Inferior parietal cortex (tissue), 1 donor: ENCODE measurements at regions not wholly inside any gene's neighbourhood (a gene's known extent, or its start where the extent isn't known, plus 50 kb on each side); places are given as distances from the start of the nearest gene placed in this dataset.
"Not testable (repeated sequence)": the region's sequence is repeated elsewhere in the genome, so short reads cannot be mapped to it uniquely, and the experiment has no call there.

Experiments
- DNase-seq: peaks from one replicate; pipeline ENCODE4 v3.0.0-alpha.2; 2016; ENCODE audit errors: extremely low spot score

DNA sequence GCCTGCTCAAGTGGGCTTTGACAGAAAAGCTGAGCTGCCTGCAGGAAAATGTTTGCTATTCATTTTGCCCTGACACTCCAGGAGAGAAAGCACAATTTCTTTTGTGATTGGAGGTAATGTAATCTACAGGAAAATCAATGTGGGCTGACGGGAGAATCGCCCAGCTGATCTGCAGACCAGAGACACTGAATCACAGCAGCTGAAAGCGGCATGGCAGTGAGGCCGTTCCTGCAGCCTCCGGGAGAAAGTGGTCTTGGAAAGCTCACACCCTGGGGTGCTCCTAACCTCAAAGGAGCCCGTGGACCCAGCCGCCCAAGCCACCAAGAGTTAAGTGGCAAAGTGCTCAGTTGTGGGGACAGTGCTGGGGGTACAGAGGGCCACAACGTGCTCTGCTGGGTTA lies 593.6 kb downstream of the BNC2 start:
- no peak for DNase-seq

DNA sequence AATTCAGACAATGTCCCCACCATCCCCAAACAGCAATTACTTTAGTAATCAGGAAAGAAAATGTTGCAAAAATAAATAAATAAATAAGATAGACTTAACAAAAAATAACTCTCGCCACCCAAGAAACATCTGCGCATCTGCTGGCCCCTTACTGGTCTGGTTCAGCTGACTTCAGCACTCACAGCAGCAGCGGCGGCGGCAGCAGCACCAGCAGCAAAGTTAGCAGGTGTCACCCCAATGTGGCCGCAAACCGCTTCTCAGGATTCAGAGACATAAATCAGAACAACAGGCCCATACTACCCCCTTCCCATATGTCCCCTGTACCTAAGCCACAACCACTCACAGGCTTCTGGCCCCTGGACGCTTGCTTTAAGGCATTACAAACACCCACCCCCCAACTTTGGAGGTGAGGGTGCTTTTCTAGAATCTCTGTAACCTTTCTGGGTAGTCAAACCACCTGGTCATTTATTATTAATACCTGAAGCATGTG lies 593.0 kb downstream of the BNC2 start:
- no peak for DNase-seq

DNA sequence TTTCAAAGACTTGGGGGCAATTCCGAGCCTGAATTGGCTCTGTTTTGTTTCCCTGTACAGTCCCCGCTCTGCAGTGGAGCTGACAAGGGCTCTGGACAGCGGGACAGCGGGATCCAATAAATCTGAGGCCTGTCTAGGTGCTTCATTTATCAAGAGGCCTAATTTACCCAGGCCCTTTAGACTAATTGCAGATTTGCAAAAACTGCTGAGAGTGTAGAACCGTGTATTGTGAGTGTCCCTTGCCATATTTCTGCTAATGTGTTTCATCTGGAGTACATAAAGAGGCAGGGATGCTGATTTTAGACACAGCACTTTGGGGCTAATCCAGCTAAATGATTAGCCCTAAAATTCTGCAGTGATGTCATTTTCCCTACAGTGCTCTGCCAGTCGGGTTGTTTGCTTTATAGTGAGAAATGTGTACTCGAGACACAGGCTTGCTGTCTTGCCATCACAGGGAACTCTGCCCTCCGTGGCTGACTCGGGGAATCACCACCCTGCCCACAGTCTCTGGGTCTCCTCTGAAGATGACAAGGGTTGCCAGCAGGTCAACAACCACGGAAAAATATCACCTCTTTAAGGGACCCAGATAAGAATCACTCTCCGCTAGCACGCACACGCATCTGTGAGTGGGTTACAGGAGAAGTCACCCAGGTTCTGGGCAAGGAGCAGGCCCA lies 592.0 kb downstream of the BNC2 start:
- DNase-seq: no peak

DNA sequence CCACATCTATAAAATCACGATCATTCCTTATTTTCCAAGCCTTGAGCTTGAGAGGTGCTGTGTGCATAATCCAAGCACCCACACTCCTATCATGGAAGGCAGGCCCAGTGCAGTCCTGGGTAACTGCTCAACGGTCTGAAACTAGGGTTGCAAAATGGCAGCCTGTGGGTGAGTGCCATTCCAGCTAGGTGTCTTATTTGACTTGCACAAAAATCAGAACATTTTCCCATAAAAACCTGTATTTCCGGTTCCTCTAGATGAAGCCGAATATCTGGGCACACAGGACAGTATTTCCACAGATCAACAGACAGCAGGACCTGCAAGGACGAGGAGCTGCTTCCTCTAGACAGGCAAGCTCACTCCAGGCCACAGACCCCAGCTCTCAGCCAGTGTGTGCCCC lies 588.8 kb downstream of the BNC2 start:
- no peak for DNase-seq

DNA sequence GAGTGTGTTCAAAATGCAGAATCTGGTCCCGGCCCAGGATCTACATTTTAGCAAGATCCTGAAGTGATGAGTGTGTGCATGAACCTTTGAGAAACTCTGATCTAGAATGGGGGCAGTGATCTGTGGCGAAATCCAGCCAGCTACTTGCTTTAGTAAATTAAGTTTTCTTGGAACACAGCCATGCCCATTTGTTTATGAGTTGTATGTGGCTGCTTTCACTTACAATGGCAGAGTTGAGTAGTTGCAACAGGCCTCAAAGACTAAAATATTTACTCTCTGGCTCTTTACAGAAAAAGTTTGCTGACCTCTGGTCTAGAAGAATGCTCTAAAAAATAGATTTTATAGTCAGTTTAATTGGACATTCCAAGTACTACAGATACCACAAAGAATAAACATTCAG lies 588.3 kb downstream of the BNC2 start:
- no peak for DNase-seq

DNA sequence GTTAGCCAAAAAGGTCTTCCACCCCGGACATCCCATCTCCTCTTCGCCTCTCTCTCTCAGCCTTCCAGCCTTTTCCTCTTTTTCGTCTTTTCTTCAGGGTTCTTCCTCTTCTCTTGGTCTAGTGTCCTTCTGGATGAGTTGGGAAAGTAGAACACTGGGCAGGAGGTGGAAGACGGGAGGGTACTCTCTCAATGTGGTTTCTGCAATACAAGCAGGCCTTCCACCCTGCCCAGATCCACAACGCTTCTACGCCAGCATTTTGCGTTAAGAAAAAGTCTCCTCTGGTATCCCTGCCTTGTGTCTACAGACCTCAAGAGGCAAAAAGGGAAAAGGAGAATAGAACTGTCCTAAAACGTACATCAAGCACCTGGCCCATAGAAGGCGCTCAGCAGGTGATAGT lies 587.8 kb downstream of the BNC2 start:
- no peak for DNase-seq

DNA sequence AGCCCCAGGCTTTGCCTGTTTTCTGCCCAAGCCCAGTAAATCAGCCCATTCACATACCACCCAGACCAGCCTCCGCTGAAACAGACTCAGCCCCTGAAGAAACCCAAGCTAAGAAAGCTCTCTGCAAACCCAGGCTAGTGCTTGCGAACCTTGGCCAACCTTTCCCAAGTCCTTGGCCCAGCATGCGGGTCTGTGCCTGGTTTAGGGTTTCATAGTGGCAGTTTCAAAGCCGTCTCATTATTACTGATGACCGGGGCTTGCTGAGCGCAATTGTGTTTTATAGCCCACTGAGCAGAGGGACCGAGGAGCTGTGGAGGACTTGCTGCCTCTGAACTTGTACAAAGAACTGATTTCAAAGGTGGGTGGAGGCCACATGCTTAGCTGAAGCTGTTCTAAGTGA lies 584.3 kb downstream of the BNC2 start:
- DNase-seq: no peak

DNA sequence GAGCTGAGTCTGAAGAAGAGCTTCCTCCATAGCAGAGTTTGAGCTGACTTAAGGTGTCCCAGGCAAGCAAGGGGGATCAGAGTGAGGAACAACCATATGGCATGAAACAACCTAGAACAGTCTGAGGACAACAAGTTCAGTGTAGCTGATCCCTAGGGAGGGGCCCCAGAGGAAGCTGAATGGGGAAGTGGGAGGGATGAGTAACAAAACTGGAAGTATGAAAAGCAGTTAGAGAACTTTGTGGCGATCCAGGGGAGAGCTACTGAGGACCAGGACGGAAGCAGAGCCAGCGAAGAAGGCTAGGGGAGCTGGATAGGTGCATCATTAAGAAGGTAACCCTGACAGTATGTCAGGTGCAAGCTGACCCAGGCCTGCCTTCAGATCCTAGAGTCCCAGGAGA lies 580.8 kb downstream of the BNC2 start:
- no peak for DNase-seq

DNA sequence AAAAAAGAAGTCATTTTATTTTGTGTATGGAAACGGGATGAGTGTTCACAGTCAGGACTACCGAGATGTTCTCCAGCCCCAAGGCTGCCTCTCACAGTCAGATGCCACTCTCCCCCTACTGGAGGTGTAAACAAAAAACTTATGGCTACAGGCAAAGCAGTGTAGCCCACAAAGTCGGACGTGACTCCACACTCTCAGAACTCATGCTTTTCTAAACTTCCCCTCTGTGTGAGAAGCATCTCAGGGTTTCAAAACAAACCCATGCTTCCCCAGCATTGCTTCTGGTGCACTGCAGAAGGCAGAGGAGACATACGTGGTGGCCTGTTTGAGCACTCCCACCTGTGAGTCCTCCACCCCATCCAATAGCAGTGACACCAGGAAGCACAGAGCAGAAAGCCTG lies 580.3 kb downstream of the BNC2 start:
- no peak for DNase-seq

DNA sequence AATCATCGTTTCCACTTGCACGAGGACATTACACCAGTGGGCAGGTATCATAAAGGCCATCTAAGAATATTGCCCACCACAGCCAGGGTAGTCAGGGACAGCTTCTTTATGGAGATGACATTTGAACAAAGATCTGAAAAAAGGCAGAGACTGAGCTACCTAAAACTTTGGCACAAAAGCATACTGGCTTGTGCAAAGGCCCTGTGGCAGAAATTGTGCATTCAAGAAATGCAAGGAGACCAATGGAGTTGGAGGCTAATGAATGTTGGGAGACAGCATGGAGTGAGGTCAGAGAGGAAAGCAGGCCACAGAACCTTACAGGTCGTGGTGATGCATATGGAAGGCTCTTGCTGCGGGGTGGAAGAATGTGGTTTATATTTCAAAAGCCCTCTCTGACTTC lies 578.5 kb downstream of the BNC2 start:
- no peak for DNase-seq

DNA sequence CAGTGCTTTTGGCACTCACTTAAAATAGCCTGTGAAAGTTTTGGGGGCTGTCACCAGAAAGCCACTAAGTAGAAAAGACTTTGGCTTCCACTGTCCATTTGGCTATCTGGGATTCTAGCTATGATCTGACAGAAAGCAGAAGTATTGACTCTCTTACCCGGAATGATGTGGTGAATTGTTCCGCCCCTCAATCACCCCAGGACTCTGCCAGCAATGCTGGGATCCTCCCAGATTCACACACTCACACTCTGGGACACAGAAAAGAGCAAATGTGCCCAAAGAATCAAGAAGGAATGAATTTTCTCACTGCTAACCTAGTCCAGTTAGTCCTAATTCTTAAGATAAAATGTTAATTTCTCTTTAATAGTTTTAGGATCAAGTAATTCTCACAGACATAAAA lies 576.9 kb downstream of the BNC2 start:
- no peak for DNase-seq

DNA sequence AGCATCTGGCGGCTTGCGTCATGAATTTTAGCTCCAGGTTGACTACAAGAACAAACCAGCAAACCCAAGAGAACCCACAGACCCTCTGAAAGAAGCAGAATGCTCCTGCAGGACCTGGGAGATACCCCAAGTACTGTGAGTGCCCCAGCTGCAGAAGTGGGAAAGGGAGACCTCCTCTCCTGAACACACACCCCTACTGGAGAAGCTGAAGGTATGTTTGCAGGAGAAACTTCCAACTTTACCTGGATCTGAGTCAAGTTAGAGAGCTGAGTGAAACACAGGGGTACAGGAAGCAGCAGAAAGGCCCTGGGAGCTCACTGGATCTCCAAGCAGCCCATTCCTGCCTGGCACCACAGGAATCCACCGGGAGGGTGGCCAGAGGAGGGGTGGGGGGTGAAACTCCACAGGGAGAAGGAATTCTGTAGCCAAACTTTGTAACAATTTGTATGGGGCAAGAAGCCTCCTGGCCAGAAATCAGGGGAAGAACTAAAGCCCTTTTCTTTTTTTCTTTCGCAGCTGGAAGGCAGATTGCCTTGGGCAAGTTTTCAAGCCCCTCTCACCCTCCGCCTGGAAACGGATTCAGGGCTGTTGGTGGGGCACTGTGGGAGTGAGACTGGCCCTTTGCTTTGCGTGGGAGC lies 576.2 kb downstream of the BNC2 start:
- no peak for DNase-seq

DNA sequence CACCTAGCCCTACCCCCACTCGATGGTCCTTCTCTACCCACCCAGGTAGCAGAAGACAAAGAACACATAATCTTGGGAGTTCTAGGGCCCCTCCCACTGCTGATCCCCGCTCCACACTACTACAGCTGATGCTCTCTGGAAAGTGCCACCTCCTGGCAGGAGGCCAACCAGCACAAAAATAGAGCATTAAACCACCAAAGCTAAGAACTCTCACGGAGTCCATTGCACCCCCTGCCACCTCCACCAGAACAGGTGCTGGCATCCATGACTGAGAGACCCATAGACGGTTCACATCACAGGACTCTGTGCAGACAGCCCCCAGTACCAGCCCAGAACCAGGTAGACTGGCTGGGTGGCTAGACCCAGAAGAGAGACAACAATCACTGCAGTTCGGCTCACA lies 575.5 kb downstream of the BNC2 start:
- not testable (repeated sequence) for DNase-seq

DNA sequence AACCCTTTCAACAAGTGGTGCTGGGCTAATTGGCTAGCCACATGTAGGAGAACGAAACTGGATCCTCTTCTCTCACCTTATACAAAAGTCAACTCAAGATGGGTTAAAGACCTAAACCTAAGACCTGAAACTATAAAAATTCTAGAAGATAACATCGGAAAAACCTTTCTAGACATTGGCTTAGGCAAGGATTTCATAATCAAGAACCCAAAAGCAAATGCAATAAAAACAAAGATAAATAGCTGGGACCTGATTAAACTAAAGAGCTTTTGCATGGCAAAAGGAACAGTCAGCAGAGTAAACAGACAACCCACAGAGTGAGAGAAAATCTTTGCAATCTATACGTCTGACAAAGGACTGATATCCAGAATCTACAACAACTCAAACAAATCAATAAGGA lies 571.1 kb downstream of the BNC2 start:
- DNase-seq: not testable (repeated sequence)

DNA sequence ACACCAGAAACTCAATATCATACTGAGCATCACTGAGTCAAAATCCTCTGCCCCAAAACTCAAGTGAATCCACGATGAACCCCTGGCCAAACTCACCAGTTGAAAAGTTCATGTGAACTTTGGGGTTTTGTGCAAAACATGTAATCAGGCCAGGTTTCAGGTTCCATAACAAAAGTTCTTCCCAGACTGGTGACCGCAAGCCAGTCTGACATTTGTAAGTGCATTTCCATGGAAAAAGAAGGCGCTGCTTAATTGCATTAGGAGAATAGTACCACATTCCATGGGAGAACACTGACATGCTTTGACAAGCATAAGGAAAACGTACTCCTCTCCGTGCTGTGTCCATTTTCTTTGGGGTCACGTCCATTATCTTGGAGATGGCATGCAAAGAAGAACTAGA lies 567.0 kb downstream of the BNC2 start:
- DNase-seq: no peak

DNA sequence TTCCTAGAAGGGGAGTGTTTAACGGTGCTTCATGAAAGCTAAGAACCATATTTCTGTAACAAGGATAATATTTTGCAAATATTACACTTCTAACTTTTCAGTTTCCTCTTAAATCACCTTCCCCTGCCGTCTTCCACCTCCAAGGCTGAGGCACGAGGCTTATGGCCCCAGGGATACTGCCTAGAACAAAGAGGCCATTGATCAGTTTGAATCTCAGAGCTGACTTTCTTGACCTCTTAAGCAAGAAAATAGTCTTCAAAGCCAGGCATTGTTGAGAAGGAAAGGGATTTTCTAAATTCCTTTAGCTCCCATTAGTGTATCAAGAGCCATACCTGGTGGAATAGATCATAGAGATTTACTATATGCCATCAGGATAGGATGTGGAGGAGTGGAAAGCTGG lies 566.2 kb downstream of the BNC2 start:
- no peak for DNase-seq

DNA sequence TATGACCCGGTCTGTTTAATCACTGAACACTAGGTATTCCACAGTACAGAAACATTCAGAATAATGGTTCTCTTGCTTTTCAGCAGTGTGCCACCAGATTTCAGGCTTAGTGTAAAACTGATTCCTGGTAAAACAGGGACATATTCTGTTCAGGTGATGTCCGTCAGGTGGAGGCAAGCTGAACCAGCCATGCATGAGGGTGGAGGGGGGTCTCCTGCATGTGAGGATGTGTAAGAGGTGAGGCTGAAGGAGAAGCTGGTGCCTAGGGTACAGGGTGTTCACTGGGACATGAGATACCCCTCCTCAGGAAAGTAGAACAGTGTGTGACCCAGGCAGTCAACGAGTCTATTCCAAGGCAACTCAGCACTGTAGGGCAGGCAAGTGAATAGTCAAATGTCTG lies 563.9 kb downstream of the BNC2 start:
- DNase-seq: no peak

DNA sequence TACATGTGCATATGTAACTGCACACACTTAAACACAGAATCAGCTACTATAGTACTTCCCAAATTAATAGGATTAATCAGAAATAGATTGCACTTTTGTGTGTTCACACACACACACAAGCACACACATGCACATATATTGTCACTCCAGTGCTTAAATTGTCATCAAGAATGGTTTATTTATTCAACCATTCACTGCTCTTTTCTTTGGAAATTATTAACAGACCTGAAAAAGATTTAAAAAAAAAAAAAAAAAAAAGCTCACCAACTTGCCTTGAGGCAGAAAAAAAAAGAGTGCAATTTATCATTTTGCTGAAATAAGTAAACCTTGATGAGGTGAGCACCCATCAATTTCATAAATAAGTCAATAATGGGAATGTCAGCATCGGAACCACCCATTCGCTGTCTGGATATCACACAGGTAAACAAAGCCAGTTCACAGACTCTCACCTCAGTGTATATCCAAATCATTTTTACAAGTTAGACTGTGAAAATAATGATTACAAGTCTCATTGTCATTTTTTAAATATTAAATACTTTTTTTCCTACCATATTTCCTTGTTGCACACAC lies 562.8 kb downstream of the BNC2 start:
- DNase-seq: no peak

DNA sequence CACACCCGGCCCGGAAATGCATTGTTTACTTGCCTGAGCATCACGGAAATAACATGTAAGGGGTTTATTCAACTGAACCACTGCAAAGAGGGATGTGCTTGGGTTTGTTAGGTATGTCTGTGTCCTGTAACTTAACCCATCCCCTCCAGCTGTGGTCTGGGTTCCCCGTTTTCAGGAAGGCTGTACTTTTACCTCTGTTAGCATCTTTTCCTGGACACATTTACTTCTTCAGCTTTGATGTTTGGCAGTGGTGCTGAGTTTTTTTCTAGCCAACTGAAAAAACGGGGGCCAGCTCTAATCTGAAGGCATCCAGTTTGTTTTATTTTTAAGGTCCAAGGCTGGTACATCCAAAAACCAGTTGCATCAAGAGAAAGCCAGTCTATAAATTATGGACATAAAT lies 561.8 kb downstream of the BNC2 start:
- DNase-seq: no peak

DNA sequence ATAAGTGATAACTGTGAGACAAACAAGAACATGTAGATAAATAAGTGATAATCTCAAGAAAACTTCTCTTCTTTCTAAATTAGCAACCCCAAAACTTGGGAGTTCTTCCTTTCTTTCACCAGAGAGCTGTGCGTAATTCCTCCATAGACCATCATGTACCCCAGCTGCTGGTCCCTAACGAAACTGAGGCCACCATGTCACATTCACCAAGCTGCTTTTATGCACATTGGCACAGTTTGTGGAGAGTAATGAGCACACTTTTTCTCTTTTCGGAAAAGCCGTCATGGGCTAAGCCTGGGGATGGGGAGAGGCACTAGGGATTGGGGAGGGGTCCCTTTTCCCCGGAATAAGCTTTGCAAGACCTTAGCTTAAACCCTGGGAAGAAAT lies 561.4 kb downstream of the BNC2 start:
- DNase-seq: no peak

DNA sequence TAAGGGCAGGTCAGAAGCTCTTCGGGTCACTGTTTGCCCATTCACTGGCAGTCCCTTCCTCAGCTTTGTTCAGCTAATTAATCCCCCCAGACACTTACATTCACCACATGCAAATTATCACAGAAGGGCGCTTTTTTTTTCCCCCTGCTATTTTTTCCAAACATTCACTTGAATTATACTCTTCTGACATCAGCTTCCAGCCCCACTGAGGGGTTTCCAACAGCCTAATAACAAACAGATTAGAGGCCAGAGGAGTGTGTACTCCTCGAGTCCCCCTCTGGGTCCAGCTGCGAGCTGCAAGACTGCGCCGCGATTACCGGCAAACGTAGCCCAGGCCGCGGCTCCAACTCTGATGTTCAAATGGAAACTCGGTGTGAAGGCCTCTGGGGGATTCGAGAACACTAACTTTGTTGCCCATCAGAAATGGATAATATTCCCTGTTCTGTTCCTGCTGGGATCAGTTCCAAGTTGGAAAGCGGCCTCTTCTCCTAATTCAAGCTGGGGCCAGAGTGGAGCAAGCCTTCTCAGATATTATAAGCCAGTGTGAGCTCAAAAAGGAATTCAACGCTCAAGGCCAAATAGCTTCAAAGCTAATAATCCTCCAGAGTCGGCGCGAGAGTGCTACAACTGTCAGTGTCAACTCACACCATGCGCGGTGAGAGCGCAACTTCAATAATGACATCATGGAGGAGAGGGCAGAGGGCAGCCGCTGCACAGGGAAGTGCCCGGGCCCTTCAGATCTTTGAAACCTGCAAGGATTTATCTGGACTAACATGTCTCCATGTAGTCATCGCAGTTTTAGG lies 560.8 kb downstream of the BNC2 start:
- DNase-seq: no peak

DNA sequence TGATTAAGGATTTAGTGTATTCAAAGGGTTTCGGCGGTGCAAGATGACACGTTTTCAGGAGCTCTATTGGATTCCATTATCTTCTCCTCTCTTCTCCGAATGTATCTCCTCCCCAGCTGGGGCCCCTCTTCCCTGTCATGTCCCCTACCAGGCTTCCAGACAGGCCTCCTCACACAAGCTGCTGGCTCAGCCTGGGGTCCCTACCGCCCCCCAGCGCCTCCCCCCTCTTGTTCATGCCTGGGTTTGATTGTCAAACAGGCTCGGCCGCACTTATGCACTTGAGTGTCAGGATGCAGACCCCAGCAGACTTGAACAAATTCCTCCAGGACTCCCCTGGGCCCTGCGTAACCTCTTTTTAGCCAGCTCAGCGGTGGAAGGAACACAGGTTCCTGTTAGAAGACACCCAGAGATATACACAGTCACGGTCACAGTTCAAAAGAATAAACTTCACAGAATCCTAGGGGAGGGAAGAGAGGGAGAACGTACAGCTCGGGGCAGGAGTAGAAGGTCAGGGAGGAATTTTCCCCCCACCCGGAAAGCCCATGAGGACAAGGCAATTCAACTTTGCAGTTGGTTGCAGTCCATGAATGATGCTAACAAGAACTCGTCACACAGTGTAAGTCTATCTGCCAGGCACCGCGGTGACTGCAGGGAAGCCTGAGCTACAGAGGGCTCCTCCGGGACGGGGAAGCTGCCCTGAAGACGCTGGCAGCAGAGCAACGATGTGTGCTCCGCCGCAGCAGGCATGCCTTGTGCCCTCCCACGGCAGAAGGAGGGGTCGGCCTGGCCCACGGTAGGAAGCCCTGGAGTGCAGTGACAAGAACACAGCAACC lies 560.0 kb downstream of the BNC2 start:
- DNase-seq: no peak
